Type B pancreatic cell (in vitro differentiated cells): ENCODE measurements at regions not wholly inside any gene's neighbourhood (a gene's known extent, or its start where the extent isn't known, plus 50 kb on each side); places are given as distances from the start of the nearest gene placed in this dataset.

Experiments used
- DNase-seq: peaks from one replicate; pipeline ENCODE4 v3.0.0; 2021; ENCODE audit warnings: mixed read lengths; ENCODE audit not compliant: unreplicated experiment; ENCODE audit errors: extremely low spot score
- H3K27ac Mint-ChIP-seq: 2 replicates; pipeline ENCODE4 v1.8.0; 2021; ENCODE audit warnings: mild to moderate bottlenecking, mixed read lengths
- H3K27me3 Mint-ChIP-seq: 2 replicates; pipeline ENCODE4 v1.8.0; 2021; ENCODE audit warnings: mixed read lengths
- H3K36me3 Mint-ChIP-seq: 2 replicates; pipeline ENCODE4 v1.8.0; 2021; ENCODE audit warnings: mixed read lengths
- H3K4me1 Mint-ChIP-seq: one replicate; pipeline ENCODE4 v1.8.0; 2021; ENCODE audit warnings: mixed read lengths; ENCODE audit not compliant: unreplicated experiment
- H3K4me3 Mint-ChIP-seq: 2 replicates; pipeline ENCODE4 v1.8.0; 2021; ENCODE audit warnings: mild to moderate bottlenecking, mixed read lengths
- H3K9me3 Mint-ChIP-seq: 2 replicates; pipeline ENCODE4 v1.8.0; 2021; ENCODE audit warnings: mixed read lengths
- TF ChIP-seq, protein P1 (sequence below): fragments of 200-600 bp; sonication (generic); conservative IDR thresholded peaks from 2 replicates; pipeline ENCODE4 v1.5.0; 2021; ENCODE audit warnings: antibody characterized with exemption, mild to moderate bottlenecking

DNA sequence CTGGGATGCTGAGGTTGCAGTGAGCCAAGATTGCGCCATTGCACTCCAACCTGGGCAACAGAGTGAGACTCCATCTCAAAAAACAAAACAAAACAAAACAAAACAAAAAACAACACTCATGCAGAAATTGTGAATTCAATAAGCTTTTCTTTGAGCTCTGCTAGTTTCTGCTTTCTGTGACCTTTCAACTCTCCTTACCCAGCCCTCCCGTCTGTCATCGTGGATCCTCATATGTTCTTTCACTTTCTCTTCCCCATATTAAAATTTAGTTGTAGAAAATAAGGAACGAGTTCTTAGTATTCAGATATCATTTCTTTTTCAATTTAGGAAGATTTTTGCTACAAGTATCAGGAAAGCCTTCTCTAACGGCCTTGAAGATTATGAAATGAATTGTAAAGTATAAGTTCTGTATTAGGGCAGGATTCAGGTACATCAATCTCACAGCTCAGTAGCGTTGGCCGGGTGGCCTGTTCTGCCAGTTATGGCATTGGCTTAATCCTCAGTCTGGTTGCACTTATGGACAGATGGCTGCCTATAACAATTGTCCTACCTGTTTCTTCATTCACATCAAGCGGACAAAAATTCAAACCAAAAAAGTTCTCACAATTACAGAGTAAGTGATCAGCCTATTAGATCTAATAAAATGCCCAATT lies 1167.0 kb downstream of the SORCS3 start:
- TF ChIP-seq, protein P1, sequence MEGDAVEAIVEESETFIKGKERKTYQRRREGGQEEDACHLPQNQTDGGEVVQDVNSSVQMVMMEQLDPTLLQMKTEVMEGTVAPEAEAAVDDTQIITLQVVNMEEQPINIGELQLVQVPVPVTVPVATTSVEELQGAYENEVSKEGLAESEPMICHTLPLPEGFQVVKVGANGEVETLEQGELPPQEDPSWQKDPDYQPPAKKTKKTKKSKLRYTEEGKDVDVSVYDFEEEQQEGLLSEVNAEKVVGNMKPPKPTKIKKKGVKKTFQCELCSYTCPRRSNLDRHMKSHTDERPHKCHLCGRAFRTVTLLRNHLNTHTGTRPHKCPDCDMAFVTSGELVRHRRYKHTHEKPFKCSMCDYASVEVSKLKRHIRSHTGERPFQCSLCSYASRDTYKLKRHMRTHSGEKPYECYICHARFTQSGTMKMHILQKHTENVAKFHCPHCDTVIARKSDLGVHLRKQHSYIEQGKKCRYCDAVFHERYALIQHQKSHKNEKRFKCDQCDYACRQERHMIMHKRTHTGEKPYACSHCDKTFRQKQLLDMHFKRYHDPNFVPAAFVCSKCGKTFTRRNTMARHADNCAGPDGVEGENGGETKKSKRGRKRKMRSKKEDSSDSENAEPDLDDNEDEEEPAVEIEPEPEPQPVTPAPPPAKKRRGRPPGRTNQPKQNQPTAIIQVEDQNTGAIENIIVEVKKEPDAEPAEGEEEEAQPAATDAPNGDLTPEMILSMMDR: no peak
- Mint-ChIP-seq H3K9me3 (peaks cover 6% of the 10 kb centered on the region), H3K27me3 (no peaks in the 10 kb centered on the region), H3K4me1 (no peaks in the 10 kb centered on the region), H3K36me3 (no peaks in the 10 kb centered on the region), H3K27ac (no peak overlapping the region), H3K4me3 (no peak overlapping the region)
- DNase-seq: no peak

DNA sequence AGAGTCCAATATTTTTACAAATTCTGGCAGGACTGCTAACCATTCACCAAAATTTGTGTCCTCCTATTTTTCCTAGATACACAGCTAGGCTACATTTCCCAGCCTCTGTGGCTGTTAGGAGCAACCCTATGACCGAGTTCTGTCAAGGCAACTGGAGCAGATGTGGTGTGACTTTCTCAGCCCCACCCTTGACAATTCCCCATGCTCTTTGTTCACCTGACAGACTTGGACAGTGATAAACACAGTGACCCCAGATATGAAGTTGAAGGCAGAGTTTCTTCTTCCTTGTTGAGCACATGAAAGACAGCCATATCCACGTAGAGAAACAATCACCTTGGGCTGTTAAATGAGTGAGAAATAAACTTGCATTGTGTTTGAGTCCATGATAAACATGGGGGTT lies 1162.1 kb downstream of the SORCS3 start:
- TF ChIP-seq, protein P1: no peak
- peaks cover 6% of the 10 kb centered on the region for H3K9me3 Mint-ChIP-seq
- no peak overlapping the region for H3K4me3 Mint-ChIP-seq
- no peaks in the 10 kb centered on the region for H3K36me3 Mint-ChIP-seq
- no peaks in the 10 kb centered on the region for H3K27me3 Mint-ChIP-seq
- no peak overlapping the region for H3K27ac Mint-ChIP-seq
- peaks cover 4% of the 10 kb centered on the region for H3K4me1 Mint-ChIP-seq
- DNase-seq: no peak

DNA sequence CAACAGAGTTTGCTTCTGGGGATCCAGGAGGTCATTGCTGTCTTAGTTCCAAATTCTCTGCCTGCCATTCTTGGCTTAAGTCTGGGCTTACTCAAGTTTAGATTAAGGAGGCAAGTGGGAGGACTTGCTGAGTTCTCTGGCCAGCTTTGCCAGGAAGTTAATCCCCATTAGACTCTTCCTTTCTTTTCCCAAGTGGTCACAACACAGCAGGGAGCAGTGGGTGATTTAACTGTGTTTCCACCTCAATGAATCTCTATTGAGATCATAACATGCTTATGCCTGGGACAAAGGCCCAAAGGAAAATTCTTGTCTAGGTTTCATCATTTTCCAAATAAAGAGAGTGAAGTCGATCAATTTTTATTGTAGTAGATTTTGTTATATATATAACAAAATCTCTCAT lies 1159.6 kb downstream of the SORCS3 start:
- TF ChIP-seq, protein P1: no peak
- Mint-ChIP-seq H3K36me3 (no peaks in the 10 kb centered on the region), H3K27ac (no peak overlapping the region), H3K9me3 (peaks cover 4% of the 10 kb centered on the region), H3K27me3 (no peaks in the 10 kb centered on the region), H3K4me1 (peaks cover 9% of the 10 kb centered on the region), H3K4me3 (no peak overlapping the region)
- no peak for DNase-seq

DNA sequence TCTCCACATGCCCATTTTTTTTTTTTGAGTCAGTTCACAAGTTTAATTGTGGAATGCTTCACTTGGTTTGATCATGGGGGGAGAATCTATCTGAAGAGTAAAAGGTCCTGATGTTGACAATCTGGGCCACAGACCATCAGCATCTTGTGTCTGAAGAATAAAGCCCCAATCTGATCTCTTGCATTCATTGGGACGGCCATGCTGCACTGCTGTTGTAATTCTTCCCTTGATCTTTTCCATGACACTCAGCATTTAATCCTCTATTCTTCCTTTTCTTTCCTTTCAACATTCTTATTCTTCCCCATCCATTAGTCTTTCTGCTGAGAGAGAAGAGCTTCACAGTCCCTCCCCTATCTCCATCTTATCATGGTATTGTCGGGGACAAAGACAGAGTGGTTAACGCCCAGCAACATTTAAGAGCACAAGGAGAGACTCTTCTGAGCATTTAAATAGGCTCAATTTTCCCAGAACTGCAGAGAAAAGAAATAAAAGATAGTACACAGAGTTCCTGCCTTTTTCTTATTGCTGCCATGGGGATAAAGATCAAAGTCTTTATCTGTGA lies 1157.3 kb downstream of the SORCS3 start:
- Mint-ChIP-seq H3K36me3 (no peaks in the 10 kb centered on the region), H3K27ac (no peak overlapping the region), H3K9me3 (peaks cover 4% of the 10 kb centered on the region), H3K4me3 (no peak overlapping the region), H3K4me1 (peaks cover 9% of the 10 kb centered on the region), H3K27me3 (no peaks in the 10 kb centered on the region)
- TF ChIP-seq, protein P1: no peak
- DNase-seq: no peak

DNA sequence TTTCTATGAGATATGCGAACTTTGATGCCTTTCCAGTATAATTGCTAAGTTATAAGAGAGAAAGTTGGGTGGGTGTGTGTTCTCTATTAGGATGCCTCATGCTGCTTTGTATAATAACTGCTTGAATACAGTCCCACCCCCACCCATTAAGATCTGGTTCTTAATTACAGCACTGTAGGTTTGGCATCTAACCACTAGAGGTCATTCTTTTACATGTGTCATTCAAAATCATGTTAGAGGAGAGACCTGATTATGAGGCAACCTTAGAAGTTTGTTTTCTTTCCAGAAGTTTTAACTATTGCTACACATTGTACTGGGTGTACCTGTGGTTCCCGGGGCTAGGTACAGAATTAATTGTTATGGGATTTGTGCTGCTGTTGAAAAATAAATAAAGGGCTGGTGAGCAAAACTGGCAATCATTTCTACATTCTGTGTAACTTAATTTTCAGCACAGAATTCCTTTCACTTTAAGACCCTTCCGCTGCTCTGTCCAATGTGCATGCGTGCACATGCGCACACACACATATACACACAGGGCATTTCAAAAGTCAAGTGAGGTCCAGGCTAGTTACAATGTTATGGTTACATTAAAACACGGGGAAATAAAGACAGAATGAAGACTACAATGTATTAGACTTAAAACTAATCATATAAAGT lies 1156.3 kb downstream of the SORCS3 start:
- H3K27me3 Mint-ChIP-seq: no peaks in the 10 kb centered on the region
- H3K36me3 Mint-ChIP-seq: no peaks in the 10 kb centered on the region
- peaks cover 4% of the 10 kb centered on the region for H3K9me3 Mint-ChIP-seq
- no peak overlapping the region for H3K4me3 Mint-ChIP-seq
- DNase-seq: no peak
- peaks cover 9% of the 10 kb centered on the region for H3K4me1 Mint-ChIP-seq
- TF ChIP-seq, protein P1: peak; percentile 73
- no peak overlapping the region for H3K27ac Mint-ChIP-seq
